ENCODE measurements at regions not wholly inside any gene's neighbourhood (a gene's known extent, or its start where the extent isn't known, plus 50 kb on each side); places are given as distances from the start of the nearest gene placed in this dataset.

DNA sequence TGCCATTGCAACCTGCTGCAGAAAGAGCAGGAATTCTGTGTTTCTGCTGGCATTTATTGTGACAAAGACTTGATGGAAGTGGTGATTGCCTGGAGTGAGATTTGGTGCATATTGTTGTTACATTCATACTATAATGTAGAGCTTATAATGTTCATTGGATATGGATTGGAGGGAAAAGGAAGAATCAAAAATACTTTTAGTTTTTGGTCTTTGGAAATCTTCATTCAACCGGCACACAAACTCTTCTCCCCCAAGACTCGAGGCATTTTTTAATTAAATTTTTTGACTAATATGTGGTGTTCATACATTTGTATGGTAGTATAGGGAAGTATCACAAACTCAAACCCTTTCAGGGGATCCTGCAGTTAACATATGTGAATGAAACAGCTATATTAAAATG is 380.8 kb downstream of the DOK5 start:
- Histone ChIP-seq H3K27me3 (no peaks in the 10 kb centered on the region), H3K9ac (no peak overlapping the region), H3K27ac (no peak overlapping the region), H4K20me1 (no peaks in the 10 kb centered on the region), H3K4me2 (no peak overlapping the region), H3K36me3 (no peaks in the 10 kb centered on the region), H3K4me1 (no peaks in the 10 kb centered on the region), H3K4me3 (no peak overlapping the region), H3K9me3 (replicated peaks in 1 of 11) (no peaks in the 10 kb centered on the region)
- TF ChIP-seq Cebpa-rat (IDR thresholded peaks at IDR 0.05) = no peak

- TF ChIP-seq Cebpa-rat (IDR thresholded peaks at IDR 0.05) = no peak
Observed at GRCh38 chr20:54849741-54850140, 374.3 kb downstream of the DOK5 start.

DNA sequence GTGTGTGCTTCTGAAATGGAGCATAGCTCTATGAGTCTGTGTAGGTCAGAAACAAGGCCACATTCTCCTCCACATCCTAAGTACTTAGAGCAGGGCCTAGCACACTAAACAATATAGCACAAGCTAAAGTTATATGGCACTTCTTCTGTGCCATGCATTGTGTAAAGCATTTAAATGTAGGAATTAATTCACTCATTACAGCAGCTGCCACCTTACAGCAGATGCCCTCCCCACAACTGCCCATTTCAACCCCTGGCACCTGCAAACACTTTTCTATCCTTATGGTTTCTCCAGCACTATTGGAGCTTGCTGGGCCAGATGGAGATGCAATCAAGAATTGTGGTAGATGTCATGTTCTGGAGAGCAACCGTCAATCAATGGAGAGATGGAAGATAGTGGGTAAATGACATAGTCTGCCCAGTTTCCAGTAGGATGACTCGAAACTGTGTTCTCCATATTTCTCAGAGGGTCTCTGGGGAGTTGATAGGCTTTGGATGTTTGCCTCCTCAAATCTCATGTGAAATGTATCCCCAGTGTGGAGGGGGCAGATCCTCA is 373.7 kb downstream of the DOK5 start:
- Histone ChIP-seq H3K9ac (no peak overlapping the region), H3K27ac (no peak overlapping the region), H3K4me1 (no peaks in the 10 kb centered on the region), H3K4me3 (no peak overlapping the region), H4K20me1 (no peaks in the 10 kb centered on the region), H3K27me3 (no peaks in the 10 kb centered on the region), H3K36me3 (no peaks in the 10 kb centered on the region), H3K9me3 (replicated peaks in 1 of 11) (no peaks in the 10 kb centered on the region), H3K4me2 (no peak overlapping the region)
- TF ChIP-seq Cebpa-rat (IDR thresholded peaks at IDR 0.05) = no peak

More at GRCh38 chr20:54849741-54850140, 374.3 kb downstream of the DOK5 start:
- Histone ChIP-seq H3K4me1 (no peaks in the 10 kb centered on the region), H4K20me1 (no peaks in the 10 kb centered on the region), H3K9me3 (replicated peaks in 1 of 11) (no peaks in the 10 kb centered on the region), H3K36me3 (no peaks in the 10 kb centered on the region), H3K4me3 (no peak overlapping the region), H3K27me3 (no peaks in the 10 kb centered on the region), H3K4me2 (no peak overlapping the region), H3K9ac (no peak overlapping the region), H3K27ac (no peak overlapping the region)

- Histone ChIP-seq H3K9ac (no peak overlapping the region), H3K27ac (no peak overlapping the region), H3K4me2 (no peak overlapping the region), H3K36me3 (no peaks in the 10 kb centered on the region), H3K4me1 (no peaks in the 10 kb centered on the region), H3K4me3 (no peak overlapping the region), H3K27me3 (no peaks in the 10 kb centered on the region), H3K9me3 (replicated peaks in 1 of 11) (no peaks in the 10 kb centered on the region), H4K20me1 (no peaks in the 10 kb centered on the region)
- no peak for TF ChIP-seq Cebpa-rat (IDR thresholded peaks at IDR 0.05)
Observed at GRCh38 chr20:54848262-54848661, 372.9 kb downstream of the DOK5 start.

DNA sequence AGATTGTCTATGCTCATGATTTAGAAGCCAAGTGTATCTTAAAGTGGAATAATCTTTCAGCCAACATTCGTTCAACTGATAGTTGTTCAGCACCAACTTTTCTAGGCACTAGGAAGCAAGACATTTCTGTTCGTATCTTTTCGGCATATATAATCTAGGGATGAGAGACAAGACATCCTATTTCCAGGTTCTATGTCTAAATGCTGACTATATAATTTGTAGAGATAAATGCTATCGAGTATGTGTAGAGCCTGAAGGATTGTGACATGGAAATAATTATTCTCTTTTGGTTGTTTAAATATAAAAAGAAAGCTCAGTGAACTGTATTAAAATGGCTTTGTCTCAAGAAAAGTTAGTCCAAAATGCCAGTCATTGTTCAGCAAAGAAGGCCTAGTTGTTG is 371.6 kb downstream of the DOK5 start:
- no peaks in the 10 kb centered on the region for H3K27me3 ChIP-seq
- H3K4me2 ChIP-seq = no peak overlapping the region
- H4K20me1 ChIP-seq = no peaks in the 10 kb centered on the region
- no peaks in the 10 kb centered on the region for H3K36me3 ChIP-seq
- no peak overlapping the region for H3K27ac ChIP-seq
- no peak overlapping the region for H3K9ac ChIP-seq
- no peak overlapping the region for H3K4me3 ChIP-seq
- no peaks in the 10 kb centered on the region for H3K9me3 ChIP-seq (replicated peaks in 1 of 11)
- TF ChIP-seq Cebpa-rat (IDR thresholded peaks at IDR 0.05) = no peak
- H3K4me1 ChIP-seq = no peaks in the 10 kb centered on the region

GRCh38 chr20:54844346-54844745 is 369.0 kb downstream of the DOK5 start:
- no peak overlapping the region for H3K27ac ChIP-seq
- H3K4me1 ChIP-seq = no peaks in the 10 kb centered on the region
- H4K20me1 ChIP-seq = no peaks in the 10 kb centered on the region
- TF ChIP-seq Cebpa-rat (IDR thresholded peaks at IDR 0.05) = no peak
- no peaks in the 10 kb centered on the region for H3K27me3 ChIP-seq
- H3K9ac ChIP-seq = no peak overlapping the region
- H3K4me3 ChIP-seq = no peak overlapping the region
- H3K9me3 ChIP-seq (replicated peaks in 1 of 11) = no peaks in the 10 kb centered on the region
- no peak overlapping the region for H3K4me2 ChIP-seq
- H3K36me3 ChIP-seq = no peaks in the 10 kb centered on the region

GRCh38 chr20:54843865-54844264 is 368.5 kb downstream of the DOK5 start:
- no peak for TF ChIP-seq Cebpa-rat (IDR thresholded peaks at IDR 0.05)
- no peak overlapping the region for H3K27ac ChIP-seq
- no peak overlapping the region for H3K4me3 ChIP-seq
- no peaks in the 10 kb centered on the region for H3K27me3 ChIP-seq
- H3K9me3 ChIP-seq (replicated peaks in 1 of 11) = no peaks in the 10 kb centered on the region
- H3K4me2 ChIP-seq = no peak overlapping the region
- no peaks in the 10 kb centered on the region for H3K36me3 ChIP-seq
- H3K4me1 ChIP-seq = no peaks in the 10 kb centered on the region
- H4K20me1 ChIP-seq = no peaks in the 10 kb centered on the region
- no peak overlapping the region for H3K9ac ChIP-seq

- Histone ChIP-seq H3K27me3 (no peaks in the 10 kb centered on the region), H3K36me3 (no peaks in the 10 kb centered on the region), H3K9ac (no peak overlapping the region), H4K20me1 (no peaks in the 10 kb centered on the region), H3K4me2 (no peak overlapping the region), H3K27ac (no peak overlapping the region), H3K4me1 (no peaks in the 10 kb centered on the region), H3K9me3 (replicated peaks in 1 of 11) (no peaks in the 10 kb centered on the region), H3K4me3 (no peak overlapping the region)
- TF ChIP-seq Cebpa-rat (IDR thresholded peaks at IDR 0.05) = no peak
Observed at GRCh38 chr20:54843431-54843830, 368.0 kb downstream of the DOK5 start.

DNA sequence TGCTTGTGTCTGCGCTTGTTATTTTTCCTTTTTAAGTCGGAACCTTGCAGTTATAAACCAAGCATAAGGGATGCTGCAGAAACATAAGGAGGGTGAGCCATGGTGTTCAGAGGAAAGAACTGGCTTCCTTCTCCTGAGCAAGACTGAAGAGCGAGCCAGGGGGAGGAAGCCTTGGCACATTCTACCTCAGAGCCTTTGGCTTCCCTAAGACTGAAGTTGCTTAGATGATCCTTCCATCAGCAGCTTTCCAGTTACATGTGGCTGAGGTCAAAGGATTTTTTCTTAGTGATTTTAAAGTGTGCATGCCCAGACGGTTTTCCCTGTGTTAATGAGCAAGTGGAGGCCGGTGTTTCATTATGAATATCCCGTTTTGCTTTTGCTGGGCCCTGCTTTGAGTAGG is 363.8 kb downstream of the DOK5 start:
- H3K27ac ChIP-seq = no peak overlapping the region
- H3K4me2 ChIP-seq = no peak overlapping the region
- H3K9me3 ChIP-seq (replicated peaks in 1 of 11) = no peaks in the 10 kb centered on the region
- no peak overlapping the region for H3K9ac ChIP-seq
- H3K4me3 ChIP-seq = no peak overlapping the region
- no peaks in the 10 kb centered on the region for H3K4me1 ChIP-seq
- no peaks in the 10 kb centered on the region for H3K27me3 ChIP-seq
- H4K20me1 ChIP-seq = no peaks in the 10 kb centered on the region
- H3K36me3 ChIP-seq = no peaks in the 10 kb centered on the region
- no peak for TF ChIP-seq Cebpa-rat (IDR thresholded peaks at IDR 0.05)

DNA sequence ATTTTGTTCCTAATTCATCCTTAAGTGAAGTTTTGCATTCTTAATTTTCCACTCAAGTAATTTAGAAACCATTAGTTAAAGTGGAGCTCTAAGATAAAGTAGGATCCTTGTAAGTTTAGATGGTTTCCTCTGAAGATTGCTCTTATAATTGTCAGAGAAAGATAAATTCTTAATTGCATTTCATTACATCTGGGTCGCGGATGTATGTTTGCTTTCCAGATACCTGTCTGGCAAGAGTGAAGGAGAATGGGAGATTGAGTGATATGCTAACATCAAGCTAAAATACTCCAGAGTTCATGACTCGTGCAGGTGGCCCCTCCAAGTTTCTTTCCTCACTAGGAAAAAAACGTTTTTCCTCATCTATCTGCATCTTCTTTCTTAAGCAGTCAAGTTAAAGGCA is 361.8 kb downstream of the DOK5 start:
- H3K27ac ChIP-seq = no peak overlapping the region
- no peaks in the 10 kb centered on the region for H3K9me3 ChIP-seq (replicated peaks in 1 of 11)
- no peak for TF ChIP-seq Cebpa-rat (IDR thresholded peaks at IDR 0.05)
- no peak overlapping the region for H3K9ac ChIP-seq
- H3K4me1 ChIP-seq = no peaks in the 10 kb centered on the region
- H3K4me3 ChIP-seq = no peak overlapping the region
- H3K36me3 ChIP-seq = no peaks in the 10 kb centered on the region
- H3K4me2 ChIP-seq = no peak overlapping the region
- H4K20me1 ChIP-seq = no peaks in the 10 kb centered on the region
- no peaks in the 10 kb centered on the region for H3K27me3 ChIP-seq

DNA sequence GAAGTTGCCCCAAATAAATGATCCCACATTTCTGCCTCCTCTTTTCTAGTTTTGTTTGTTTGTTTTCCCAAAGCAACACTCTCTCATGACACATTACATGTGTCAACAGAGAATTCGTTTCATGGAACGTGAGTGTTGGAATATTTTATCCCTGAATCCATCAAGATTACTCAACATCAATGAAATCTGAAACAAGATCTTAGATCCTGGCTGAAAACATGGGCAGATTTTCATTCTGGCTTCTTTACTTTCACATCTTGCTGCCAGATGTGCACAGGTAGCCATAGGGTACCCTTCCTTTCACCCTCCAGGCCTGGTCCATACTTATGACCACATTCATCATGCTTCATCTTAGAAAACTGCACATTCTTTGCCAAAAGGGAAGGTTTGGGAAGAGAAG is 347.0 kb downstream of the DOK5 start:
- Histone ChIP-seq H3K27ac (no peak overlapping the region), H4K20me1 (no peaks in the 10 kb centered on the region), H3K27me3 (no peaks in the 10 kb centered on the region), H3K9me3 (replicated peaks in 1 of 11) (no peaks in the 10 kb centered on the region), H3K36me3 (no peaks in the 10 kb centered on the region), H3K4me2 (no peak overlapping the region), H3K4me1 (no peaks in the 10 kb centered on the region), H3K4me3 (no peak overlapping the region), H3K9ac (no peak overlapping the region)
- no peak for TF ChIP-seq Cebpa-rat (IDR thresholded peaks at IDR 0.05)

Data from BLaER1 treated with 17β-estradiol and CSF1 and Interleukin-3, amounts not matched to agents 10 nM and 100 nM (cell line).